Natural killer cell treated with Interleukin-12 subunit alpha and Interleukin-12 subunit beta and Interleukin-15 and Interleukin-18, amount 100 ng/mL, for 72 hours (primary cell): ENCODE measurements at regions not wholly inside any gene's neighbourhood (a gene's known extent, or its start where the extent isn't known, plus 50 kb on each side); places are given as distances from the start of the nearest gene placed in this dataset.

Experiments used
- ATAC-seq, 2 donors: fragments of 150-1000 bp; cut with Tn5 transposase in 1 of 2; sonication (Bioruptor Pico), chemical (Tn5 transposase) in 1 of 2; 2 replicates each; pipeline ENCODE4 v1.10.0; 2021
- DNase-seq: peaks from one replicate; pipeline ENCODE4 v3.0.0; 2022; ENCODE audit warnings: low spot score
- H3K27ac Mint-ChIP-seq, 2 donors: 1 replicate in 1 of 2; 2 replicates in 1 of 2; pipeline ENCODE4 v1.8.0; 2022; ENCODE audit warnings: mixed read lengths in 2 of 2, mild to moderate bottlenecking in 1 of 2, moderate library complexity in 1 of 2
- H3K27me3 Mint-ChIP-seq, 2 donors: 1 replicate in 1 of 2; 2 replicates in 1 of 2; pipeline ENCODE4 v1.8.0; 2022; ENCODE audit warnings: mixed read lengths in 2 of 2
- H3K36me3 Mint-ChIP-seq: one replicate; pipeline ENCODE4 v1.8.0; 2022; ENCODE audit warnings: mixed read lengths
- H3K4me1 Mint-ChIP-seq, 2 donors: 1 replicate in 1 of 2; 2 replicates in 1 of 2; pipeline ENCODE4 v1.8.0; 2022; ENCODE audit warnings: low read depth in 2 of 2, mixed read lengths in 2 of 2, mild to moderate bottlenecking in 1 of 2
- H3K4me3 Mint-ChIP-seq: one replicate; pipeline ENCODE4 v1.8.0; 2022; ENCODE audit warnings: mixed read lengths
- H3K9me3 Mint-ChIP-seq: 2 replicates; pipeline ENCODE4 v1.8.0; 2022; ENCODE audit warnings: mixed read lengths

- Mint-ChIP-seq H3K36me3 (no peaks in the 10 kb centered on the region), H3K9me3 (peaks cover 11% of the 10 kb centered on the region), H3K27ac (no peak overlapping the region), H3K27me3 (no peaks in the 10 kb centered on the region), H3K4me1 (no peaks in the 10 kb centered on the region), H3K4me3 (no peak overlapping the region)
- ATAC-seq (no peak), DNase-seq (no peak)
Measured at GRCh38 chr1:189563784-189564183, 913.9 kb downstream of the BRINP3 start.

GRCh38 chr1:189567890-189568289 lies 909.8 kb downstream of the BRINP3 start:
- no peak overlapping the region for H3K27ac Mint-ChIP-seq
- H3K9me3 Mint-ChIP-seq: peaks cover 16% of the 10 kb centered on the region
- no peaks in the 10 kb centered on the region for H3K36me3 Mint-ChIP-seq
- DNase-seq: no peak
- no peak for ATAC-seq
- H3K27me3 Mint-ChIP-seq: no peaks in the 10 kb centered on the region
- H3K4me3 Mint-ChIP-seq: no peak overlapping the region
- no peaks in the 10 kb centered on the region for H3K4me1 Mint-ChIP-seq

GRCh38 chr1:189596197-189596596 lies 881.5 kb downstream of the BRINP3 start:
- Mint-ChIP-seq H3K36me3 (peaks cover 5% of the 10 kb centered on the region), H3K9me3 (peaks cover 6% of the 10 kb centered on the region), H3K27me3 (no peaks in the 10 kb centered on the region), H3K4me1 (no peaks in the 10 kb centered on the region), H3K27ac (no peak overlapping the region), H3K4me3 (no peak overlapping the region)
- no peak for ATAC-seq
- DNase-seq: no peak

- Mint-ChIP-seq H3K9me3 (peaks cover 6% of the 10 kb centered on the region), H3K4me1 (no peaks in the 10 kb centered on the region), H3K27ac (no peak overlapping the region), H3K27me3 (no peaks in the 10 kb centered on the region), H3K4me3 (no peak overlapping the region), H3K36me3 (peaks cover 5% of the 10 kb centered on the region)
- ATAC-seq: no peak
- no peak for DNase-seq
Measured at GRCh38 chr1:189597083-189597482, 880.6 kb downstream of the BRINP3 start.

GRCh38 chr1:189605226-189605625 lies 872.4 kb downstream of the BRINP3 start:
- no peak for ATAC-seq
- H3K9me3 Mint-ChIP-seq: peaks cover 5% of the 10 kb centered on the region
- no peaks in the 10 kb centered on the region for H3K27me3 Mint-ChIP-seq
- DNase-seq: no peak
- H3K4me1 Mint-ChIP-seq: no peaks in the 10 kb centered on the region
- H3K27ac Mint-ChIP-seq: no peak overlapping the region
- no peaks in the 10 kb centered on the region for H3K36me3 Mint-ChIP-seq
- no peak overlapping the region for H3K4me3 Mint-ChIP-seq

- no peak overlapping the region for H3K4me3 Mint-ChIP-seq
- DNase-seq: no peak
- no peaks in the 10 kb centered on the region for H3K36me3 Mint-ChIP-seq
- H3K9me3 Mint-ChIP-seq: peaks cover 5% of the 10 kb centered on the region
- H3K4me1 Mint-ChIP-seq: no peaks in the 10 kb centered on the region
- H3K27me3 Mint-ChIP-seq: no peaks in the 10 kb centered on the region
- H3K27ac Mint-ChIP-seq: no peak overlapping the region
- no peak for ATAC-seq
Measured at GRCh38 chr1:189606047-189606446, 871.6 kb downstream of the BRINP3 start.

- ATAC-seq (no peak), DNase-seq (no peak)
- Mint-ChIP-seq H3K4me1 (no peaks in the 10 kb centered on the region), H3K27ac (no peak overlapping the region), H3K36me3 (no peaks in the 10 kb centered on the region), H3K4me3 (no peak overlapping the region), H3K9me3 (peaks cover 5% of the 10 kb centered on the region), H3K27me3 (no peaks in the 10 kb centered on the region)
Measured at GRCh38 chr1:189606795-189607476, 870.7 kb downstream of the BRINP3 start.

- ATAC-seq: no peak
- DNase-seq: no peak
- no peaks in the 10 kb centered on the region for H3K4me1 Mint-ChIP-seq
- H3K27me3 Mint-ChIP-seq: no peaks in the 10 kb centered on the region
- H3K4me3 Mint-ChIP-seq: no peak overlapping the region
- peaks cover 5% of the 10 kb centered on the region for H3K9me3 Mint-ChIP-seq
- H3K36me3 Mint-ChIP-seq: no peaks in the 10 kb centered on the region
- H3K27ac Mint-ChIP-seq: no peak overlapping the region
Measured at GRCh38 chr1:189607477-189608096, 870.1 kb downstream of the BRINP3 start.

GRCh38 chr1:189609167-189609566 lies 868.5 kb downstream of the BRINP3 start:
- H3K36me3 Mint-ChIP-seq: no peaks in the 10 kb centered on the region
- no peak overlapping the region for H3K27ac Mint-ChIP-seq
- no peaks in the 10 kb centered on the region for H3K4me1 Mint-ChIP-seq
- no peaks in the 10 kb centered on the region for H3K27me3 Mint-ChIP-seq
- H3K4me3 Mint-ChIP-seq: no peak overlapping the region
- no peak for DNase-seq
- H3K9me3 Mint-ChIP-seq: peaks cover 5% of the 10 kb centered on the region
- ATAC-seq: no peak

GRCh38 chr1:189616893-189617292 lies 860.8 kb downstream of the BRINP3 start:
- Mint-ChIP-seq H3K4me3 (no peak overlapping the region), H3K9me3 (peaks cover 4% of the 10 kb centered on the region), H3K36me3 (peaks cover 4% of the 10 kb centered on the region), H3K4me1 (no peaks in the 10 kb centered on the region), H3K27me3 (no peaks in the 10 kb centered on the region), H3K27ac (no peak overlapping the region)
- ATAC-seq: no peak
- DNase-seq: no peak

GRCh38 chr1:189619682-189620332 lies 857.9 kb downstream of the BRINP3 start:
- Mint-ChIP-seq H3K27ac (no peak overlapping the region), H3K27me3 (no peaks in the 10 kb centered on the region), H3K36me3 (peaks cover 9% of the 10 kb centered on the region), H3K4me1 (no peaks in the 10 kb centered on the region), H3K9me3 (peaks cover 16% of the 10 kb centered on the region), H3K4me3 (no peak overlapping the region)
- ATAC-seq: no peak
- DNase-seq: no peak

- Mint-ChIP-seq H3K9me3 (peaks cover 16% of the 10 kb centered on the region), H3K27ac (no peak overlapping the region), H3K27me3 (no peaks in the 10 kb centered on the region), H3K36me3 (peaks cover 9% of the 10 kb centered on the region), H3K4me1 (no peaks in the 10 kb centered on the region), H3K4me3 (no peak overlapping the region)
- no peak for DNase-seq
- no peak for ATAC-seq
Measured at GRCh38 chr1:189620471-189620870, 857.2 kb downstream of the BRINP3 start.

GRCh38 chr1:189623336-189623735 lies 854.3 kb downstream of the BRINP3 start:
- Mint-ChIP-seq H3K27me3 (no peaks in the 10 kb centered on the region), H3K9me3 (peaks cover 20% of the 10 kb centered on the region), H3K4me1 (no peaks in the 10 kb centered on the region), H3K4me3 (no peak overlapping the region), H3K36me3 (peaks cover 9% of the 10 kb centered on the region), H3K27ac (no peak overlapping the region)
- DNase-seq (no peak), ATAC-seq (no peak)

- ATAC-seq: no peak
Measured at GRCh38 chr1:189627427-189627826, 850.2 kb downstream of the BRINP3 start.

More at GRCh38 chr1:189627427-189627826, 850.2 kb downstream of the BRINP3 start:
- H3K27ac Mint-ChIP-seq: no peak overlapping the region
- H3K27me3 Mint-ChIP-seq: no peaks in the 10 kb centered on the region
- peaks cover 13% of the 10 kb centered on the region for H3K9me3 Mint-ChIP-seq
- peaks cover 3% of the 10 kb centered on the region for H3K36me3 Mint-ChIP-seq
- no peak overlapping the region for H3K4me3 Mint-ChIP-seq
- DNase-seq: no peak
- H3K4me1 Mint-ChIP-seq: no peaks in the 10 kb centered on the region
